ENCODE measurements at regions not wholly inside any gene's neighbourhood (a gene's known extent, or its start where the extent isn't known, plus 50 kb on each side); places are given as distances from the start of the nearest gene placed in this dataset.

GRCh38 chr15:39230205-39230907 lies 350.5 kb upstream of the THBS1 start:
- TF ChIP-seq SPI1 (IDR thresholded peaks at IDR 0.05; ENCODE audit: low read depth, low read length) (no peak), POLR2AphosphoS5 (IDR thresholded peaks at IDR 0.05; ENCODE audit: low read depth, low read length) (no peak), TAF1 (IDR thresholded peaks at IDR 0.05; ENCODE audit: low read depth, low read length) (no peak), POLR2A (IDR thresholded peaks at IDR 0.05; ENCODE audit: low read depth, low read length) (no peak)
